Activated B cell treated with CpG ODN at 0.5 μM for 24 hours (primary cell): ENCODE measurements at regions not wholly inside any gene's neighbourhood (a gene's known extent, or its start where the extent isn't known, plus 50 kb on each side); places are given as distances from the start of the nearest gene placed in this dataset.
"Not testable (repeated sequence)": the region's sequence is repeated elsewhere in the genome, so short reads cannot be mapped to it uniquely, and the experiment has no call there.

Source experiments
- ATAC-seq: fragments of 200-7000 bp; cut with Tn5 transposase; one replicate; pipeline ENCODE4 v1.10.0; 2021; ENCODE audit warnings: low read depth, mild to moderate bottlenecking, moderate library complexity
- CTCF ChIA-PET: fragments of 350-600 bp; sonication (Branson Sonifier 250); formaldehyde crosslinking; loops from one replicate; lab custom pipeline; 2021; ENCODE audit warnings: antibody characterized with exemption; lab: Charles Lee
- POLR2A ChIA-PET: fragments of 350-600 bp; sonication (Branson Sonifier 250); formaldehyde crosslinking; loops from one replicate; lab custom pipeline; 2021; ENCODE audit warnings: antibody characterized with exemption; lab: Charles Lee
- DNase-seq: peaks from one replicate; pipeline ENCODE4 v3.0.0; 2022
- H3K27ac Mint-ChIP-seq: one replicate; pipeline ENCODE4 v1.8.0; 2020; ENCODE audit warnings: mixed read lengths
- H3K27me3 Mint-ChIP-seq: one replicate; pipeline ENCODE4 v1.8.0; 2021; ENCODE audit warnings: mixed read lengths
- H3K36me3 Mint-ChIP-seq: one replicate; pipeline ENCODE4 v1.8.0; 2021; ENCODE audit warnings: low read depth, mixed read lengths
- H3K4me1 Mint-ChIP-seq: one replicate; pipeline ENCODE4 v1.8.0; 2021; ENCODE audit warnings: mixed read lengths
- H3K4me3 Mint-ChIP-seq: one replicate; pipeline ENCODE4 v1.8.0; 2020; ENCODE audit warnings: mild to moderate bottlenecking, mixed read lengths
- H3K9me3 Mint-ChIP-seq: one replicate; pipeline ENCODE4 v1.8.0; 2020; ENCODE audit warnings: mixed read lengths
- intact Hi-C: fragments of 100-400 bp; cut with micrococcal nuclease; formaldehyde crosslinking; loops from one replicate; pipeline ENCODE4 v1.15.1; 2024
- TF ChIP-seq, protein P1 (sequence below): fragments of 200-600 bp; IDR thresholded peaks from one replicate; pipeline ENCODE4 v1.8.0; 2022; ENCODE audit warnings: antibody characterized with exemption, mild to moderate bottlenecking

DNA sequence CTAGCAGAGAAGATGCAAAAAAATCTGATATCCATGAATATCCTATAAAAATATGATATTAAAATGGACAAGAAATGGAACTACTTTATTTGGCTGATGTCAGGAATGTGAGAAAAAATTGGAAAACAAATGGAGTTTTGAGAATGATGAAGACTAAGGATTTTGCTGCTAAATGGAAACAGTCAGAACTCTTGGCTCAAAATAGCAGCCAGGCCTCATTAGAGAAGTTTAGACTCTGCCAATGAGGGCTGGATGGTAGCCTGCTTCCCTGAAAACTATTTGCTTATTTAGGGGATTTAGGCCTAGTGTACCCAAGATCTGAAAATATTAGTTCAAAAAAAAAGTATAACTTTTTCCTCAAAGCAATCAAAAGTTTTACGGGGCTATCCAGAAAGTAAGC, 458.5 kb downstream of the TFEC start:
- Mint-ChIP-seq H3K36me3 (no peaks in the 10 kb centered on the region), H3K27ac (no peak overlapping the region), H3K9me3 (no peaks in the 10 kb centered on the region), H3K4me3 (no peak overlapping the region), H3K4me1 (no peaks in the 10 kb centered on the region), H3K27me3 (peaks cover 6% of the 10 kb centered on the region)
- ATAC-seq (no peak), DNase-seq (no peak)
- TF ChIP-seq, protein P1, sequence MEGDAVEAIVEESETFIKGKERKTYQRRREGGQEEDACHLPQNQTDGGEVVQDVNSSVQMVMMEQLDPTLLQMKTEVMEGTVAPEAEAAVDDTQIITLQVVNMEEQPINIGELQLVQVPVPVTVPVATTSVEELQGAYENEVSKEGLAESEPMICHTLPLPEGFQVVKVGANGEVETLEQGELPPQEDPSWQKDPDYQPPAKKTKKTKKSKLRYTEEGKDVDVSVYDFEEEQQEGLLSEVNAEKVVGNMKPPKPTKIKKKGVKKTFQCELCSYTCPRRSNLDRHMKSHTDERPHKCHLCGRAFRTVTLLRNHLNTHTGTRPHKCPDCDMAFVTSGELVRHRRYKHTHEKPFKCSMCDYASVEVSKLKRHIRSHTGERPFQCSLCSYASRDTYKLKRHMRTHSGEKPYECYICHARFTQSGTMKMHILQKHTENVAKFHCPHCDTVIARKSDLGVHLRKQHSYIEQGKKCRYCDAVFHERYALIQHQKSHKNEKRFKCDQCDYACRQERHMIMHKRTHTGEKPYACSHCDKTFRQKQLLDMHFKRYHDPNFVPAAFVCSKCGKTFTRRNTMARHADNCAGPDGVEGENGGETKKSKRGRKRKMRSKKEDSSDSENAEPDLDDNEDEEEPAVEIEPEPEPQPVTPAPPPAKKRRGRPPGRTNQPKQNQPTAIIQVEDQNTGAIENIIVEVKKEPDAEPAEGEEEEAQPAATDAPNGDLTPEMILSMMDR: no peak
- ChIA-PET POLR2A (no interaction called here), CTCF (no interaction called here)
- intact Hi-C loops: no loop called here

DNA sequence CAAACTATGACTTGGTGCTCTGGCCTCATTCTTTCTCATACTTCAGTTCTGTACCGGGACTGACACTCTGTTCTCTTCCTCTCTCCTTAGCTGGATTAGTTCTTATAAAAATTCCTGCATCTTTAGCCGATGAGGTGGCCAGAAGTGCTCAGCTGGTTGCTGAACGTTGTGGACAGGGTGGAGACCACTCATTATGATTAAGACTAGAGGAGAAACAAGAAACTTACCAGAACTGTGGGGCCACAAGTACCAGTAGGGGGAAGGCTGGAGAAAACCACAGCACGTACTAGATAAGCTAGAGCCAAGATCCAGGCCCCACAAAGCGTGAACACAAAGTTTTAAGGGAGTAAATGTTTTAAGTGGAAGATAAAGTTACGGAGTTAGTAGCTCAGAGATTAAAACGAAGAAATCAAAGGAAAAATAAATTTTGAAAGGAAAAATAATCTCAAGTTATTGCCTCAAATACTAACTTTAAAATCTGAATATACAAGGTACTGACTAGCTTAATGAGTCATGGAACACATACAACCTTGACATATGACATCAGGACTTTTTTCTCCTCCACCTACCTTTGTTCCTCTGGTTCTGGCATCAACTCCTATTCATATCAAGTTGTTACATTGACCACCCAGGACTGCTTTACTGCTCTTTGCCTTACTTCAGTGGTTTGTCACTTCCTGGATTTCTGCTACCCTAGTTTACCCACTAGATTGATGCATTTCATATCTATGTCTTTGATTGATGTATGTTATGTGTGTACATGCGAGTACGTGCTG, 469.0 kb downstream of the TFEC start:
- no peaks in the 10 kb centered on the region for H3K27me3 Mint-ChIP-seq
- DNase-seq (no peak), ATAC-seq (no peak)
- H3K36me3 Mint-ChIP-seq: no peaks in the 10 kb centered on the region
- no peak overlapping the region for H3K27ac Mint-ChIP-seq
- intact Hi-C loops: no loop called here
- H3K9me3 Mint-ChIP-seq: no peaks in the 10 kb centered on the region
- H3K4me3 Mint-ChIP-seq: no peak overlapping the region
- ChIA-PET CTCF (no interaction called here), POLR2A (no interaction called here)
- no peaks in the 10 kb centered on the region for H3K4me1 Mint-ChIP-seq
- TF ChIP-seq, protein P1: no peak

DNA sequence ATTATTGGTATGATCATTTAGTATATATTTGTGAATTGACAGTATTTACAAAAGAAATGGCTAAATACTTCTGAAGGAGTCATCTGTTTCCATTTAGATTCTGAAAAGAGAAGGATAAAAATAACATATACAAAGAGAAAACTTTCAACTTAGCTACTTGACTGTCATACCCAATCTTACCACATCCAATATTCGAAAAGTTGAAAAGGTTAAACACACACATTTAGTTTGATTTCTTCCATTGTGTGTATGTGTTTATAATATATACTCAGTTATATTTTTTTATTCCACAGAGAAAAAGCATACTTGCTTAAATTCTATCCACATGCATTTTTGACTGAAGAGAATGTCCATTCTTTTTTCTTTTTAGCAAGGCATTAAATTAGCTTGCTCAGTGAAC, 470.7 kb downstream of the TFEC start:
- ChIA-PET POLR2A (no interaction called here), CTCF (no interaction called here)
- ATAC-seq (no peak), DNase-seq (no peak)
- TF ChIP-seq, protein P1: no peak
- H3K36me3 Mint-ChIP-seq: no peaks in the 10 kb centered on the region
- H3K9me3 Mint-ChIP-seq: no peaks in the 10 kb centered on the region
- no peak overlapping the region for H3K27ac Mint-ChIP-seq
- H3K4me3 Mint-ChIP-seq: no peak overlapping the region
- H3K27me3 Mint-ChIP-seq: no peaks in the 10 kb centered on the region
- intact Hi-C loops: no loop called here
- no peaks in the 10 kb centered on the region for H3K4me1 Mint-ChIP-seq

DNA sequence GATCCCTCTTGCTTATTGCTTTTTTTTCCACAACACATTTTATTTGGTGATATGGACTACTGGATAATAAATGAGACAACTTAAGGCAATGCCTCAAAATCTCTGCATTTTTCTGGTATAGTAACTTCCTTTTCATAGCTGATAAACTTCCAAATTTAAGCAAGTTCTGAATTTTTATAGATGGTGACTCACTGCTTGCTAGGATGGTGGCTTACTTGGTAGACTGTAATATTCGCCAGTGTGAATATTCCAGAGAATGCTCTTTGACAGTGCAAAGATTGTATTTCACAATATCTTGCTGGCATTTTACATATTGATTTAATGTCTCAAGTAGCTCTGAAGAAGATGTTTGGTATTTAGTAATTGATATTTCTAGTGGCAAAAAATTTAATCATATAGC, 472.4 kb downstream of the TFEC start:
- intact Hi-C loops: no loop called here
- H3K36me3 Mint-ChIP-seq: no peaks in the 10 kb centered on the region
- POLR2A ChIA-PET: no interaction called here
- CTCF ChIA-PET: no interaction called here
- H3K4me1 Mint-ChIP-seq: no peaks in the 10 kb centered on the region
- TF ChIP-seq, protein P1: no peak
- no peaks in the 10 kb centered on the region for H3K27me3 Mint-ChIP-seq
- DNase-seq (no peak), ATAC-seq (no peak)
- no peak overlapping the region for H3K4me3 Mint-ChIP-seq
- H3K9me3 Mint-ChIP-seq: no peaks in the 10 kb centered on the region
- no peak overlapping the region for H3K27ac Mint-ChIP-seq

DNA sequence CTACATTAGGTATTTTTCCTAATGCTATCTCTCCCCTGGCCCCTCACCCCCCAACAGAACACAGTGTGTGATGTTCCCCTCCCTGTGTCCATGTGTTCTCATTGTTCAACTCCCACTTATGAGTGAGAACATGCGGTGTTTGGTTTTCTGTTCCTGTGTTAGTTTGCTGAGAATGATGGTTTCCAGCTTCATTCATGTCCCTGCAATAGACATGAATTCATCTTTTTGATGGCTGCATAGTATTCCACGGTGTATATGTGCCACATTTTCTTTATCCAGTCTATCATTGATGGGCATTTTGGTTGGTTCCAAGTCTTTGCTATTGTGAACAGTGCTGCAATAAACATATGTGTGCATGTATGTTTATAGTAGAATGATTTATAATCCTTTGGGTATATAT, 473.3 kb downstream of the TFEC start:
- H3K4me3 Mint-ChIP-seq, H3K36me3 Mint-ChIP-seq, H3K9me3 Mint-ChIP-seq, H3K27me3 Mint-ChIP-seq, ATAC-seq, CTCF ChIA-PET, POLR2A ChIA-PET, H3K4me1 Mint-ChIP-seq, DNase-seq, intact Hi-C loops, H3K27ac Mint-ChIP-seq: not testable (repeated sequence)

DNA sequence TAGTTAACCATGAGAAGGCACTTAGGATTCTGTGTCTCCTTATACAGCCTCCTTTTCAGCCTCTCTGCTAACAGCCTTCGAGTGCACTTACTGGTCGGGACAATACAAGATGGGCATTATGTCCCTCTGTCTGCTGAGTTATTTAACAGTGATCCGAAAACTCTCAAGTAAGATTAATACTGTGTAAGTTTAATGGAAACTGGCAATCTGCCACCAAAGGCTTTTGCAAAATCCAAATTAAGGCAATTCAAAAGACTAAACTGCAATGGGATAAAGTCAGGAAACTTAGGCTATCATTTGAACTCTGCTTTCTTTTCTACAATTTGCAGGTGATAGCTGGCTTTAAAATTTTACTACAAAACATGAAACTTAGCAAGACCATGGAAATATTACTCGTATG, 477.8 kb downstream of the TFEC start:
- intact Hi-C loops: no loop called here
- no peak for ATAC-seq
- CTCF ChIA-PET: no interaction called here

More for the DNA sequence above, 477.8 kb downstream of the TFEC start:
- Mint-ChIP-seq H3K4me3 (no peak overlapping the region), H3K27me3 (no peaks in the 10 kb centered on the region), H3K36me3 (no peaks in the 10 kb centered on the region), H3K27ac (no peak overlapping the region), H3K9me3 (no peaks in the 10 kb centered on the region), H3K4me1 (no peaks in the 10 kb centered on the region)
- DNase-seq: no peak
- POLR2A ChIA-PET: no interaction called here
- TF ChIP-seq, protein P1: no peak
